NT2/D1 (cell line): ENCODE measurements at regions not wholly inside any gene's neighbourhood (a gene's known extent, or its start where the extent isn't known, plus 50 kb on each side); places are given as distances from the start of the nearest gene placed in this dataset.

ENCODE experiments used
- SUZ12 ChIP-seq: IDR thresholded peaks from 2 replicates; pipeline ENCODE4 v1.6.1; 2011; ENCODE audit not compliant: insufficient read length, insufficient read depth; ENCODE audit errors: extremely low read depth
- YY1 ChIP-seq: IDR thresholded peaks from 2 replicates; pipeline ENCODE4 v1.6.1; 2011; ENCODE audit not compliant: insufficient read length, insufficient read depth

- no peak for TF ChIP-seq YY1
- no peak for TF ChIP-seq SUZ12
These were observed 66.3 kb upstream of the SOX5 start for GRCh38 chr12:24015833-24016160.
